ENCODE measurements at regions not wholly inside any gene's neighbourhood (a gene's known extent, or its start where the extent isn't known, plus 50 kb on each side); places are given as distances from the start of the nearest gene placed in this dataset.

- Histone ChIP-seq H2BK15ac (ENCODE audit: low read depth, low read length) (no peak overlapping the region), H3K23ac (ENCODE audit: insufficient read length, low read depth, low read length) (no peak overlapping the region), H4K20me1 (ENCODE audit: control insufficient read depth, insufficient read depth, insufficient read length) (no peaks in the 10 kb centered on the region), H3K9me3 (ENCODE audit: control insufficient read depth, low read depth, low read length) (no peaks in the 10 kb centered on the region), H4K91ac (ENCODE audit: insufficient read length, low read depth, low read length) (no peak overlapping the region), H3T11ph (ENCODE audit: low read length) (no peak overlapping the region), H3K4ac (ENCODE audit: low read depth, low read length) (no peak overlapping the region), H2AFZ (ENCODE audit: low read length) (no peak overlapping the region), H3K9ac (ENCODE audit: extremely low read depth, insufficient read length, low read length) (no peak overlapping the region), H3K79me1 (ENCODE audit: insufficient read depth, low read depth, low read length, poor library complexity, severe bottlenecking) (no peaks in the 10 kb centered on the region), H3K27ac (ENCODE audit: insufficient read length, low read depth, low read length) (no peak overlapping the region), H3K4me1 (ENCODE audit: insufficient read depth, low read length) (no peaks in the 10 kb centered on the region), H3K18ac (ENCODE audit: insufficient read length, low read depth, low read length) (no peak overlapping the region), H4K5ac (ENCODE audit: insufficient read length, low read depth, low read length) (no peak overlapping the region), H2BK12ac (ENCODE audit: insufficient read length, low read depth, low read length) (no peak overlapping the region), H3K14ac (ENCODE audit: insufficient read depth, low read length) (no peak overlapping the region; the same call in 1 of the 2 replicates), H2BK5ac (ENCODE audit: insufficient read length, low read length) (no peak overlapping the region), H3K23me2 (ENCODE audit: insufficient read length, low read depth, low read length, poor library complexity, severe bottlenecking) (no peaks in the 10 kb centered on the region), H2BK20ac (ENCODE audit: low read depth, low read length, poor library complexity, severe bottlenecking) (no peak overlapping the region), H4K8ac (replicated peaks; ENCODE audit: insufficient read length, low read depth, low read length) (no peak overlapping the region), H3K27me3 (ENCODE audit: insufficient read depth, low read length) (no peaks in the 10 kb centered on the region), H3K79me2 (ENCODE audit: insufficient read depth, low read length) (no peaks in the 10 kb centered on the region), H3K56ac (ENCODE audit: insufficient read length, low read depth, low read length) (no peak overlapping the region), H2BK120ac (ENCODE audit: low read depth, low read length, poor library complexity, severe bottlenecking) (no peak overlapping the region), H3K4me2 (ENCODE audit: insufficient read depth, insufficient read length, low read length) (no peak overlapping the region), H2AK5ac (ENCODE audit: insufficient read length, low read length) (no peak overlapping the region)
- Mint-ChIP-seq H3K4me3 (no peak overlapping the region), H3K4me1 (no peaks in the 10 kb centered on the region), H3K36me3 (ENCODE audit: insufficient read depth in 1 of 3, low read depth in 3 of 3) (no peaks in the 10 kb centered on the region), H3K27ac (no peak overlapping the region), H3K9me3 (no peaks in the 10 kb centered on the region; a peak in 2 of 5 replicates), H3K27me3 (ENCODE audit: low read depth) (no peaks in the 10 kb centered on the region; the same call in none of the 2 replicates)
- TF ChIP-seq CTCF (conservative IDR thresholded peaks at IDR 0.05): no peak
- DNase-seq: no peak
- no CpG with 5 or more reads among the region's 8 CpGs for WGBS (ENCODE audit: extremely low coverage, insufficient read length, low lambda C conversion rate)
These were observed 77.4 kb upstream of the RET start for GRCh38 chr10:42999385-43000020.

Measured in H9 (cell line).